GM12874 (cell line): ENCODE measurements at regions not wholly inside any gene's neighbourhood (a gene's known extent, or its start where the extent isn't known, plus 50 kb on each side); places are given as distances from the start of the nearest gene placed in this dataset.

Experiments
- TF ChIP-seq, protein P1 (sequence below): IDR thresholded peaks from 2 replicates; pipeline ENCODE4 v1.5.1; 2011; ENCODE audit warnings: low read depth, mild to moderate bottlenecking, control low read depth, low read length, moderate library complexity; ENCODE audit not compliant: insufficient read depth

DNA sequence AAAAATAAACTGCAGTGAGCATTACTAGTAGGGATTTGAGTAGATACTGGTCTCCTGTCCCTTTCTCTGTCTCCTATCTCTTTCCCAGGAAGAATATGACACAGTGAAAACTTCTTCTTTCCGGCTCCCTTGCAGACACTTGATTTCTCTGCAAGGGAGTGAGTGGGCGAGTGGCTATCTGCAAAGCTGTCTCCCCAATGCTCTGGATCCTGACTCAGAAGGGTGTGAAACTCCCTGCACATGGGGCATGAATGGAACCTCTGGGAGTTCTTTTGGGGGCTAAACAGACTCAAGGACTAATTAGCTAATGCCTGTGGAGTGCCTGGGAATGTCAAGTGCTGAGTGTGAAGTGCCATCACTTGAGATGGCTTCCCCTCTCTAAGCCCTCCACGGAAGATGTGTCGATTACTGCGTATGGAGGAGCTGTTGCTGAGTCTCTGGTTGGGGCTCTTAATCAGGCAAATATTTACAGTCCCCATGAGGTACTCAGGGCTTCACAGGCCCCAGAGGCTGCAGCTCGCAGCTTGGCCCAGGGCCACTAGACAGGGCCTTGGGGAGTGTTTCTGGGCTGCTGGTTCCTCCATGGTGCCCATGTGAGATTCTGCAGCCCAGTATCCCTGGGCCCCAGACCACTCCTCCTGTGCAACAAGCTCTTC is 139.8 kb downstream of the RPS24 start:
- TF ChIP-seq, protein P1, sequence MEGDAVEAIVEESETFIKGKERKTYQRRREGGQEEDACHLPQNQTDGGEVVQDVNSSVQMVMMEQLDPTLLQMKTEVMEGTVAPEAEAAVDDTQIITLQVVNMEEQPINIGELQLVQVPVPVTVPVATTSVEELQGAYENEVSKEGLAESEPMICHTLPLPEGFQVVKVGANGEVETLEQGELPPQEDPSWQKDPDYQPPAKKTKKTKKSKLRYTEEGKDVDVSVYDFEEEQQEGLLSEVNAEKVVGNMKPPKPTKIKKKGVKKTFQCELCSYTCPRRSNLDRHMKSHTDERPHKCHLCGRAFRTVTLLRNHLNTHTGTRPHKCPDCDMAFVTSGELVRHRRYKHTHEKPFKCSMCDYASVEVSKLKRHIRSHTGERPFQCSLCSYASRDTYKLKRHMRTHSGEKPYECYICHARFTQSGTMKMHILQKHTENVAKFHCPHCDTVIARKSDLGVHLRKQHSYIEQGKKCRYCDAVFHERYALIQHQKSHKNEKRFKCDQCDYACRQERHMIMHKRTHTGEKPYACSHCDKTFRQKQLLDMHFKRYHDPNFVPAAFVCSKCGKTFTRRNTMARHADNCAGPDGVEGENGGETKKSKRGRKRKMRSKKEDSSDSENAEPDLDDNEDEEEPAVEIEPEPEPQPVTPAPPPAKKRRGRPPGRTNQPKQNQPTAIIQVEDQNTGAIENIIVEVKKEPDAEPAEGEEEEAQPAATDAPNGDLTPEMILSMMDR, result no peak

DNA sequence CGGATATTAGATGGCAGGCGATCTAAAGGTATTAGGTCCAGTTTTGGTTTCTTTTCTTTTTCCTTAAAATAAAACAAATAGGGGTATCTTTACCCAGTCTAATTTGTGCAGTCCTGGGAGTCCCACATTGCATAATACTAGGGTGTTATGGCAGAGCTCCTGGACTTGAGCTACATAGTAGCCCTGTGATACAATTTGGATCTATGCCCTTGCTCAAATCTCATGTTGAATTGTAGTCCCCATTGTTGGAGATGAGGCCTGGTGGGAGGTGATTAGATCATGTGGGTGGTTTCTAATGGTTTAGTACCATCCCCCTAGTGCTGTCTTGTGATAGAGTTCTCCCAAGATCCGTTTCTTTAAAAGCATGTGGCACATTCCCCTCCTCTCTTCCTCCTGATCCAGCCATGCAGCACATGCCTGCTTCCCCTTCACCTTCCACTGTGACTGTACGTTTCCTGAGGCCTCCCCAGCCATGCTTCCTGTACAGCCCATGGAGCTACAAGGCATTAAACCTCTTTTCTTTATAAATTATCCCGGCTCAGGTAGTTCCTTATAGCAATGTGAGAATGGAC is 141.9 kb downstream of the RPS24 start:
- TF ChIP-seq, protein P1, result no peak

DNA sequence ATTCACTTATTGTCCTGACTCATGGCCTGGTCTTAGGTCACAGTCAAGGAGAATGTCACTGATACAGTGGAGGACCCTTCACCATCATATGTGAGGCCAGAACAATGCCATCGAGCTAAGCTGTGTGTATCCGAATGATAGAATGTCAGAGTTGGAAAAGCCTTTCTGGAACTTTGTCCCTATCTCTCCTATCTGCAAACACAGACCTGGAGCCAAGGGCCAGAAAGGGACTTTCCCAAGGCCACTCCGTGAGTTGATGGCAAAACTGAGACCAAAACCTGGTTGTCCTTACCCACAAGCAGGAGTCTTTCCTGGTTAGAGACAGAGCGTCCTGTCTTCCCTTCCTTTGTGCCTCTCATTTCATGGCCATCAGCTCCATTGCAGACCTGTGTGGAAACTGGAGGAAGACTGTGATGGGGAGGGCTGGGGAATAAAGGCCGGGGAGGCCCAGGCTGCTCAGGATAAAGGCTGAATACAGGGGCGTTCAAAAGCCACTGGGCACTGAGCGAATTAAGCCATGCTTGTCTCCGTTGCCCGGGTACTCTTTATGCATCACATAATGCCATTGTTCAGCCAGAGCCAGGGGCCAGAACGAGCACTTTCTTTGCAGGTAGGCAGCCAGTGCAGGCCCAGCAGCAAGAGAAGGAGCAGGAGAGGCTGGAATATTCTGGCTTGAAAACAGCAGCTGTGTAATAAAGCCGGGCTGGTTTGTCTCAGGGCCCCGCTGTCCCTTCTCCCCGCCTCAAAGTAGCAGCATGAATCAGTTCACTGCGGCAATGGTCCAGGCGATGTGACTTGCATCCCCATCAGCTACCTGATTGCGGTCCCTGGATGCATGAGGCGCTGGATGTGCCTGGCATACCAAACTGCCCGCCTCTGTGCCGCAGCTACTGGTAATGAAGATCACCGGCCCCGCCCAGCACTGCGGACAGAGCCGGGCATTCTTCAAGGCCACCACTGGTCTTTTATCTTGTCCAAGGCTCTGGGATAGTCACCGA is 143.0 kb downstream of the RPS24 start:
- TF ChIP-seq, protein P1, result no peak

DNA sequence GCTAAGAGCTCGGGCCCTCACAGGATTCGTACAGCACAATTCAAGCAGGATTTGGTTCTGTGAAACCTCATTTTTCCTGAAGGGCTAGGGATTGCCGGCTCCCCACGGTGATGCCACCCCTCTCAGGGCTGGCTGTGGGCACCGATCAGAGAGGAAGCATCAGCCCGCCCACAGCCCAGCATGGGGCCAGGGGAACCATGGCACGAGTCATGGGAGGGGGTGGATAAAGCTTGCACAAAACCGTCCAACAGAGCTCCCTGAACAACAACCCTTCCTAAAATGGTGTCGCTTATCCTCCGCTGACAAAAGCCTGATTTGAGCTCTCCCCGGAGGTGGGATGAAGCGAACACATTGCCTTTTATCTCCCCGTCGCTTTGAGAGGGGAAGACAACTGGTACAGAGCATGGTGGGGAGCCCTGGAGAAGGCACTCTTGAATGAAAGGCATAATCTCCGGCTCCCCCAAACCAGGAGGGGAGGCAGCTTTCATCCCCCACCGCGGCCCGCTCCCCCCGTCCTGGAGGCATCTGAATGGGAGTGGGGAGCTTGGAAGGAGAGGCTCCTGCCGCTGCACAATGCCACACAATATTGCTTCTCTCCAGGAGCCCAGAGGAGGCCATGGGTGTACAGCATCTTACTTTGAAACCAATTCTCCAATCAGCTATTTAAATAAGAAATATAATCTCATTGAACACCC is 144.0 kb downstream of the RPS24 start:
- TF ChIP-seq, protein P1, result no peak

DNA sequence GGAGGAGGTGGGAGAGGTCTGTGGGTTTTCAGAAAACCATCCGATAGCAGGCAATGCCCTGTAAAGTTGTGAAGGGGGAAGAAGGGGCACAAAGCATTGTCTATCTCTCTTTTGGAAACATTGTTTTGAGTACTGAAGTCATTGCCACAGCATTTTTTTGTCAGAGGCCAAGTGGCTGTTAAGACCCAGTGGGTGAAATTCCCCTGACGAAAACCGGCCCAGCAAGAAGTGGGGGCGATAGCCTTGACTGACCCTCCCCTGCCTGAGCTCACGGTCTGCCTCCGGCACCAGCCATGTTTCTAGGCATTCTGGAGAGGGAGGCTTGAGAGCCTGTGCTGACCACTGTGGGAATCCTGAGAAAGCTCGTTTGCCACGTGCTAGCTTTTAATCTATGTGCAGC is 144.7 kb downstream of the RPS24 start:
- TF ChIP-seq, protein P1, result no peak

DNA sequence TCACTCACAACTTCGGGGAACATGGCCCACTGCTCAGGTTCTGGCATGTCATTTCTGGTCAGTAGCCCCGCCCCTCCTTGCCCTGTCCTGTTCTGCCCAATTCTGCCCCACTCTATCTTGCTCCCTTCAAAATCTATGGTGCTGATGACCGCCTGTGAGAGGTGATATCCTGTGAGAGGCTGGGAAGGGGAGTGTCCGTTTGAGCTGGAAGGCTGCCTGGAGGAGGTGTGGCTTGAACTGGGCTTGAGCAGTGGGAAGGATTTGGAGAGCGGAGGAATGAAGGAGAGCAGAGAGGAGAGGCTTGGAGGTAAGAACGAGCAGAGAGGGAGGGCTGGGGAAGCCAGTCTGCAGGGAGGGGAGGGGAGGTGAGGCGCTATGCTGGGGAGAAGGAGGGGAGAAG is 145.3 kb downstream of the RPS24 start:
- TF ChIP-seq, protein P1, result no peak
